Thoracic aorta (tissue), 2 donors: ENCODE measurements at regions not wholly inside any gene's neighbourhood (a gene's known extent, or its start where the extent isn't known, plus 50 kb on each side); places are given as distances from the start of the nearest gene placed in this dataset.

Source experiments
- ATAC-seq: fragments of 150-250 bp; one replicate; pipeline ENCODE4 v1.8.0; 2017; ENCODE audit warnings: low read depth; ENCODE audit not compliant: insufficient number of reproducible peaks, low FRiP score
- DNase-seq: peaks from one replicate; pipeline ENCODE4 v3.0.0-alpha.2; 2020; ENCODE audit warnings: low spot score
- H3K27ac ChIP-seq, 2 donors: fragments of 200-600 bp; sonication (generic); 1 replicate in 1 of 2; 2 replicates in 1 of 2; pipeline ENCODE4 v1.5.1; 2016; ENCODE audit warnings: mild to moderate bottlenecking in 2 of 2, moderate library complexity in 2 of 2
- H3K27me3 ChIP-seq: fragments of 200-600 bp; sonication (generic); replicated peaks from 2 replicates; pipeline ENCODE4 v1.6.0; 2016; ENCODE audit warnings: mild to moderate bottlenecking; ENCODE audit not compliant: insufficient read depth
- H3K36me3 ChIP-seq: fragments of 200-600 bp; sonication (generic); one replicate; pipeline ENCODE4 v1.5.1; 2016
- H3K4me1 ChIP-seq, 2 donors: fragments of 200-600 bp; sonication (generic); 1 replicate in 1 of 2; 2 replicates in 1 of 2; pipeline versions ENCODE4 v1.5.1 to v1.6.0; 2016; ENCODE audit warnings: low read depth in 2 of 2, mild to moderate bottlenecking in 1 of 2; ENCODE audit not compliant: control insufficient read depth in 1 of 2
- H3K4me3 ChIP-seq: fragments of 200-600 bp; sonication (generic); 2 replicates; pipeline ENCODE4 v1.5.1; 2016; ENCODE audit warnings: mild to moderate bottlenecking
- H3K9me3 ChIP-seq: fragments of 200-600 bp; sonication (generic); 2 replicates; pipeline ENCODE4 v1.5.1; 2016
- CTCF ChIP-seq: fragments of 200-600 bp; sonication (generic); IDR thresholded peaks from one replicate; pipeline ENCODE4 v1.5.1; 2019; ENCODE audit warnings: antibody characterized with exemption

- Histone ChIP-seq H3K27ac (no peak overlapping the region), H3K9me3 (no peaks in the 10 kb centered on the region), H3K4me1 (no peaks in the 10 kb centered on the region), H3K36me3 (no peaks in the 10 kb centered on the region), H3K27me3 (no peaks in the 10 kb centered on the region), H3K4me3 (no peak overlapping the region)
- no peak for ATAC-seq
- no peak for TF ChIP-seq CTCF
- DNase-seq = no peak
Observed at GRCh38 chr13:79149210-79149609, 256.8 kb downstream of the RBM26 start.

- Histone ChIP-seq H3K9me3 (no peaks in the 10 kb centered on the region), H3K36me3 (no peaks in the 10 kb centered on the region), H3K27me3 (no peaks in the 10 kb centered on the region), H3K4me3 (no peak overlapping the region), H3K4me1 (no peaks in the 10 kb centered on the region), H3K27ac (no peak overlapping the region)
- no peak for ATAC-seq
- TF ChIP-seq CTCF = no peak
- DNase-seq = no peak
Observed at GRCh38 chr13:79141082-79141481, 265.0 kb downstream of the RBM26 start.

- no peak for TF ChIP-seq CTCF
- Histone ChIP-seq H3K9me3 (no peaks in the 10 kb centered on the region), H3K27ac (no peak overlapping the region), H3K4me3 (no peak overlapping the region), H3K36me3 (no peaks in the 10 kb centered on the region), H3K27me3 (no peaks in the 10 kb centered on the region), H3K4me1 (no peaks in the 10 kb centered on the region)
- ATAC-seq (no peak), DNase-seq (no peak)
Observed at GRCh38 chr13:79128158-79128557, 277.9 kb downstream of the RBM26 start.

DNA sequence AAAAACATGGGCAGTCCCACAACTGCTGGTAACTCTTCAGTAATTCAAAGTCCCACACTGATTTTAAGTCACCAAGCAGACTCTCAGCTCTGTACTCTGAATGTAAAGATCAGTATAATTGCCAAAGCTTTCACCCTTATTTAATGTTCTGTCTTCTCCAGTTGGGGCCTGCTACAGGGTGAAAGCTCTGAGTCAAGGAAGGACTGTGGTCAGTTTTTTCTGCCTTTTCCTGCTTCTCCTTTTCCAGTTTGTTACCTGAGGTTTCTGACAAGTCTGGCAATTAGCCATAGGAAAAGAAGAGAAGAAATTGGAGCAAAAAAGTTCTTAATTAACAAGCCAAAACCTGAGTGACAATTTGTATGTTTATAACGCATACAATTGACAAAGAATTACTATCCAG lies 279.3 kb downstream of the RBM26 start:
- Histone ChIP-seq H3K27me3 (no peaks in the 10 kb centered on the region), H3K27ac (no peak overlapping the region), H3K9me3 (no peaks in the 10 kb centered on the region), H3K4me3 (no peak overlapping the region), H3K4me1 (no peaks in the 10 kb centered on the region), H3K36me3 (no peaks in the 10 kb centered on the region)
- TF ChIP-seq CTCF = no peak
- ATAC-seq (no peak), DNase-seq (no peak)

GRCh38 chr13:79124183-79124582 lies 281.9 kb downstream of the RBM26 start:
- H3K9me3 ChIP-seq = no peaks in the 10 kb centered on the region
- ATAC-seq = no peak
- H3K4me1 ChIP-seq = no peaks in the 10 kb centered on the region
- H3K36me3 ChIP-seq = no peaks in the 10 kb centered on the region
- no peak overlapping the region for H3K27ac ChIP-seq
- no peaks in the 10 kb centered on the region for H3K27me3 ChIP-seq
- DNase-seq = no peak
- no peak for TF ChIP-seq CTCF
- no peak overlapping the region for H3K4me3 ChIP-seq
